ENCODE measurements at regions not wholly inside any gene's neighbourhood (a gene's known extent, or its start where the extent isn't known, plus 50 kb on each side); places are given as distances from the start of the nearest gene placed in this dataset.
A peak's percentile ranks its signal among the peaks of the same experiment; 100 is the strongest.

DNA sequence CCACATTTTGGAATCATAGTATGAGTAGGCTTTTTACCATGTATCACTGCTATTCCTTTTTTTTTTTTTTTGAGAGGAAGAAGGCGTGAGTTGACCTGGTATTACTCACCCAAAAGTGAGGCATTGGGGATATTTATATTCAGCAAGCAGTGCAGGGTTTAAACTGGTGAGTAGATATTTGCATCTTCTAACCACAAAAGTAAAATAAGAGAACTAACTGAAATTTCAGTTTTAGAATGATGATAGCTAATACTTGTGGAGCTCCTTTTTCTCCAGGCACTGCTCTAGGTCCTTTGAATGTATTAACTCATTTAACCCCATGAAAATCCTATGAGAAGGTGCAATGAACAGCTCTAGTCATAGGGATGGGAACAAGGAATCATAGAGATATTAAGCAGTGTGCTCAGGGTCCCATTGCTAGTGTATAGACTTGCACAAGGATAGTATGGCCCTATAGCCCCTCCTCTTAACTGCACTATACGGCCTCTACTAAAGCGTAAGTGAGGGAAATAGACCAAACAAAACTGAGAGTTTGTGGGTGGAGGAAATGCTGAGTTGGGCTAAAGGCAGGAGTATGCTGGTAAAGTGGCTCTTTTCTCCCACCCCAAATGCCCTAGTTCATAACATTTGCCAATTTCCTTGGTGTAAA is 104.3 kb upstream of the MAX start:
- WGBS, 2 donors = 83 to 89% methylated on average over 3 of the region's 3 CpGs
- intact Hi-C loops (cut with DNase I) = no loop called here
- Histone ChIP-seq H3K27me3 (no peaks in the 10 kb centered on the region), H3K4me3 (no peak overlapping the region), H3K9me3 (no peaks in the 10 kb centered on the region), H3K4me1 (peaks cover 6% of the 10 kb centered on the region), H3K27ac (no peak overlapping the region), H3K36me3 (replicated peaks in 1 of 2; ENCODE audit: insufficient read depth in 1 of 2, low read depth in 2 of 2) (no peaks in the 10 kb centered on the region)
- no peak for TF ChIP-seq POLR2A (IDR thresholded peaks at IDR 0.05)
- TF ChIP-seq, protein P1, sequence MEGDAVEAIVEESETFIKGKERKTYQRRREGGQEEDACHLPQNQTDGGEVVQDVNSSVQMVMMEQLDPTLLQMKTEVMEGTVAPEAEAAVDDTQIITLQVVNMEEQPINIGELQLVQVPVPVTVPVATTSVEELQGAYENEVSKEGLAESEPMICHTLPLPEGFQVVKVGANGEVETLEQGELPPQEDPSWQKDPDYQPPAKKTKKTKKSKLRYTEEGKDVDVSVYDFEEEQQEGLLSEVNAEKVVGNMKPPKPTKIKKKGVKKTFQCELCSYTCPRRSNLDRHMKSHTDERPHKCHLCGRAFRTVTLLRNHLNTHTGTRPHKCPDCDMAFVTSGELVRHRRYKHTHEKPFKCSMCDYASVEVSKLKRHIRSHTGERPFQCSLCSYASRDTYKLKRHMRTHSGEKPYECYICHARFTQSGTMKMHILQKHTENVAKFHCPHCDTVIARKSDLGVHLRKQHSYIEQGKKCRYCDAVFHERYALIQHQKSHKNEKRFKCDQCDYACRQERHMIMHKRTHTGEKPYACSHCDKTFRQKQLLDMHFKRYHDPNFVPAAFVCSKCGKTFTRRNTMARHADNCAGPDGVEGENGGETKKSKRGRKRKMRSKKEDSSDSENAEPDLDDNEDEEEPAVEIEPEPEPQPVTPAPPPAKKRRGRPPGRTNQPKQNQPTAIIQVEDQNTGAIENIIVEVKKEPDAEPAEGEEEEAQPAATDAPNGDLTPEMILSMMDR (IDR thresholded peaks at IDR 0.05) = no peak
- ATAC-seq = no peak
- no peak for DNase-seq

DNA sequence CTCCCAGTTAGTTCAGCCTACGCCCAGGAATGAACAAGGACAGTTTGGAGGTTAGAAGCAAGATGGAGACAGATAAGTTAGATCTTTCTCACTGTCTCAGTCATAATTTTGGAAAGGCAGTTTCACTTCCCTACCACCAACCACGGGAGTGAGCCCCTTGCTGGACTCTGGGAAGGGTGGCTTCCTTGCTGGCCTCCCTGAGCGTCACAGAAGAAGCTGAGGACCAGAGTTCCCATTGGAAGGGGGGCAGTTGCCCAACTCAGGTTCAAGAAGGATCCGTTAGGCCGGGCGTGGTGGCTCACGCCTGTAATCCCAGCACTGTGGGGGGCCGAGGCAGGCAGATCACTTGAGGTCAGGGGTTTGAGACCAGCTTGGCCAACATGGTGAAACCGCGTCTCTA is 106.2 kb upstream of the MAX start:
- H3K27me3 ChIP-seq = no peaks in the 10 kb centered on the region
- WGBS, 2 donors = 81 to 83% methylated on average over 10 of the region's 10 CpGs
- H3K36me3 ChIP-seq (replicated peaks in 1 of 2; ENCODE audit: insufficient read depth in 1 of 2, low read depth in 2 of 2) = no peaks in the 10 kb centered on the region
- no peaks in the 10 kb centered on the region for H3K9me3 ChIP-seq
- no peak overlapping the region for H3K4me3 ChIP-seq
- H3K27ac ChIP-seq = no peak overlapping the region
- intact Hi-C loops (cut with DNase I) = no loop called here
- ATAC-seq = no peak
- peak in 1 of 4 donors; percentile 39 for DNase-seq
- TF ChIP-seq, protein P1 (IDR thresholded peaks at IDR 0.05) = no peak
- no peak for TF ChIP-seq POLR2A (IDR thresholded peaks at IDR 0.05)
- H3K4me1 ChIP-seq = peaks cover 6% of the 10 kb centered on the region

DNA sequence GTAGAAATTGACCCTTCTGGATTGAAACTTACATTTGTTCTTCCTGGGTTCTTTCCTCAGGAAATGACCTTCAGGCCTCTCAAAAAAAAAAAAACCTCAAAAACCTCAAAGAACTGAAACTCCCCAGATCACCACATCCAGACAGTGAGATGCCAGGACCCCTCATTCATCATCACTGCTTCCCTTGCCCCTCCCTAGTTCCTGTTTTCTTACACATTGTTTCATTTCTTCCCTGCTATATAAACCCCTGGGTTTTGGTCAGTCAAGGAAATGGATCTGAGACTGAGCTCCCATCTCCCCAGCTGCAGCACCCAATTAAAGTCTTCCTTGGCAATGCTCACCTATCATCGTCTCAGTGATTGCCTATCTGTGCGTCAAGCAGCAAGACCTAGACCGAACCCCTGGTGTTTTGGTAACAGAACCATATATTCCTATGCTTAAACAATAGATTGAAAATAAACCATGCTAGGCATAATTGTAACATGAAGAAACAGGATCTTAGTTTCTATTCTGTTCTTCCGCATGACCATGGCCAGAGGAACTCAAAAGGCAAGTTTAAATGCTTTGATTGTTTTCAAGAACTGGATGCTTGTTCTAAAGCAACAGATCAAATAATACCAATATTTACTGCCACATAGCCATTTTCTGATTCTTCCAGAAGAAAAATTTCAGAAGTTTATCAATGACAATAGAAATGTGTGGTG is 108.0 kb upstream of the MAX start:
- Histone ChIP-seq H3K36me3 (replicated peaks in 1 of 2; ENCODE audit: insufficient read depth in 1 of 2, low read depth in 2 of 2) (no peaks in the 10 kb centered on the region), H3K4me1 (peaks cover 13% of the 10 kb centered on the region), H3K27ac (peak overlapping the region in 1 of 4 donors; percentile 37), H3K27me3 (no peaks in the 10 kb centered on the region), H3K9me3 (no peaks in the 10 kb centered on the region), H3K4me3 (no peak overlapping the region)
- DNase-seq (peak in 1 of 4 donors; percentile 23), ATAC-seq (no peak)
- 83 to 94% methylated on average over 4 of the region's 4 CpGs for WGBS, 2 donors
- TF ChIP-seq POLR2A (IDR thresholded peaks at IDR 0.05) = no peak
- TF ChIP-seq, protein P1 (IDR thresholded peaks at IDR 0.05) = no peak
- intact Hi-C loops (cut with DNase I) = no loop called here

DNA sequence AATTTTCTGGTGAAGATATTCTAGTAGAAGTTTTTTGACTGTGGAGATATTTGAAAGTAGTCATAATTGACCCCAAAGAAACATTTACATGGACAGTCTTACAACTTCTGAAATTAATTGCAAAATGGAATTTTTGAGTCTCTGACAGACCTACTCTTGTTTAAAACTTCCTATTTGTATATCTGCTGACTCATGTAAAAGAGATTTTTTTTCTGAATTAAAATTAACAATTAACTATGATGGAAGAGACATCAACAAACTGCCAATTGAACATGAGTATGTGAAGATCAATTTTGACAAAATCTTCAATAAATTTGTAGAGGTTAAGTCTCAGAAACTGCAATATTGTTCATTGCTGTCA is 108.5 kb upstream of the MAX start:
- ATAC-seq (no peak), DNase-seq (no peak)
- no peaks in the 10 kb centered on the region for H3K36me3 ChIP-seq (replicated peaks in 1 of 2; ENCODE audit: insufficient read depth in 1 of 2, low read depth in 2 of 2)
- TF ChIP-seq, protein P1 (IDR thresholded peaks at IDR 0.05) = no peak
- TF ChIP-seq POLR2A (IDR thresholded peaks at IDR 0.05) = no peak
- H3K4me1 ChIP-seq = peaks cover 13% of the 10 kb centered on the region
- no peaks in the 10 kb centered on the region for H3K27me3 ChIP-seq
- H3K27ac ChIP-seq = peak overlapping the region in 1 of 4 donors; percentile 37
- no peak overlapping the region for H3K4me3 ChIP-seq
- intact Hi-C loops (cut with DNase I) = no loop called here
- H3K9me3 ChIP-seq = no peaks in the 10 kb centered on the region

Data from body of pancreas (tissue), 4 donors.